ENCODE measurements at regions not wholly inside any gene's neighbourhood (a gene's known extent, or its start where the extent isn't known, plus 50 kb on each side); places are given as distances from the start of the nearest gene placed in this dataset.

- intact Hi-C loops (cut with micrococcal nuclease): no loop called here
- H3K36me3 Mint-ChIP-seq (ENCODE audit: low read depth): no peaks in the 10 kb centered on the region
- no peak overlapping the region for H3K4me3 Mint-ChIP-seq
- no peaks in the 10 kb centered on the region for H3K4me1 Mint-ChIP-seq (ENCODE audit: low read depth)
- no peaks in the 10 kb centered on the region for H3K27me3 Mint-ChIP-seq (ENCODE audit: insufficient read depth)
- no peak overlapping the region for H3K27ac Mint-ChIP-seq
- no peaks in the 10 kb centered on the region for H3K9me3 Mint-ChIP-seq
- no peak for DNase-seq (ENCODE audit: low spot score)
These were observed 317.6 kb downstream of the HDGFL1 start for GRCh38 chr6:22886650-22887581.

- H3K4me3 Mint-ChIP-seq: no peak overlapping the region
- H3K36me3 Mint-ChIP-seq (ENCODE audit: low read depth): no peaks in the 10 kb centered on the region
- no peaks in the 10 kb centered on the region for H3K9me3 Mint-ChIP-seq
- H3K27me3 Mint-ChIP-seq (ENCODE audit: insufficient read depth): no peaks in the 10 kb centered on the region
- intact Hi-C loops (cut with micrococcal nuclease): no loop called here
- H3K4me1 Mint-ChIP-seq (ENCODE audit: low read depth): no peaks in the 10 kb centered on the region
- no peak for DNase-seq (ENCODE audit: low spot score)
- no peak overlapping the region for H3K27ac Mint-ChIP-seq
These were observed 318.9 kb downstream of the HDGFL1 start for GRCh38 chr6:22888163-22888752.

GRCh38 chr6:22891934-22892333 lies 322.6 kb downstream of the HDGFL1 start:
- H3K4me3 Mint-ChIP-seq: no peak overlapping the region
- no peaks in the 10 kb centered on the region for H3K9me3 Mint-ChIP-seq
- DNase-seq (ENCODE audit: low spot score): no peak
- H3K36me3 Mint-ChIP-seq (ENCODE audit: low read depth): no peaks in the 10 kb centered on the region
- H3K27me3 Mint-ChIP-seq (ENCODE audit: insufficient read depth): no peaks in the 10 kb centered on the region
- intact Hi-C loops (cut with micrococcal nuclease): no loop called here
- H3K27ac Mint-ChIP-seq: no peak overlapping the region
- no peaks in the 10 kb centered on the region for H3K4me1 Mint-ChIP-seq (ENCODE audit: low read depth)

GRCh38 chr6:22892452-22892851 lies 323.1 kb downstream of the HDGFL1 start:
- no peak overlapping the region for H3K27ac Mint-ChIP-seq
- intact Hi-C loops (cut with micrococcal nuclease): no loop called here
- no peaks in the 10 kb centered on the region for H3K4me1 Mint-ChIP-seq (ENCODE audit: low read depth)
- H3K36me3 Mint-ChIP-seq (ENCODE audit: low read depth): no peaks in the 10 kb centered on the region
- no peak for DNase-seq (ENCODE audit: low spot score)
- H3K4me3 Mint-ChIP-seq: no peak overlapping the region
- no peaks in the 10 kb centered on the region for H3K9me3 Mint-ChIP-seq
- no peaks in the 10 kb centered on the region for H3K27me3 Mint-ChIP-seq (ENCODE audit: insufficient read depth)

GRCh38 chr6:22896696-22897095 lies 327.3 kb downstream of the HDGFL1 start:
- H3K9me3 Mint-ChIP-seq: no peaks in the 10 kb centered on the region
- H3K4me3 Mint-ChIP-seq: no peak overlapping the region
- no peaks in the 10 kb centered on the region for H3K27me3 Mint-ChIP-seq (ENCODE audit: insufficient read depth)
- intact Hi-C loops (cut with micrococcal nuclease): no loop called here
- H3K36me3 Mint-ChIP-seq (ENCODE audit: low read depth): no peaks in the 10 kb centered on the region
- H3K4me1 Mint-ChIP-seq (ENCODE audit: low read depth): no peaks in the 10 kb centered on the region
- no peak overlapping the region for H3K27ac Mint-ChIP-seq
- DNase-seq (ENCODE audit: low spot score): no peak

GRCh38 chr6:22899426-22899825 lies 330.1 kb downstream of the HDGFL1 start:
- H3K27ac Mint-ChIP-seq: no peak overlapping the region
- no peak overlapping the region for H3K4me3 Mint-ChIP-seq
- intact Hi-C loops (cut with micrococcal nuclease): no loop called here
- H3K9me3 Mint-ChIP-seq: no peaks in the 10 kb centered on the region
- H3K27me3 Mint-ChIP-seq (ENCODE audit: insufficient read depth): no peaks in the 10 kb centered on the region
- no peaks in the 10 kb centered on the region for H3K36me3 Mint-ChIP-seq (ENCODE audit: low read depth)
- no peak for DNase-seq (ENCODE audit: low spot score)
- H3K4me1 Mint-ChIP-seq (ENCODE audit: low read depth): no peaks in the 10 kb centered on the region

- Mint-ChIP-seq H3K9me3 (no peaks in the 10 kb centered on the region), H3K4me1 (ENCODE audit: low read depth) (no peaks in the 10 kb centered on the region), H3K36me3 (ENCODE audit: low read depth) (no peaks in the 10 kb centered on the region), H3K27ac (no peak overlapping the region), H3K27me3 (ENCODE audit: insufficient read depth) (no peaks in the 10 kb centered on the region), H3K4me3 (no peak overlapping the region)
- intact Hi-C loops (cut with micrococcal nuclease): no loop called here
- no peak for DNase-seq (ENCODE audit: low spot score)
These were observed 334.5 kb downstream of the HDGFL1 start for GRCh38 chr6:22903826-22904225.

GRCh38 chr6:22904431-22904830 lies 335.1 kb downstream of the HDGFL1 start:
- intact Hi-C loops (cut with micrococcal nuclease): no loop called here
- no peak for DNase-seq (ENCODE audit: low spot score)
- Mint-ChIP-seq H3K4me3 (no peak overlapping the region), H3K27ac (no peak overlapping the region), H3K36me3 (ENCODE audit: low read depth) (no peaks in the 10 kb centered on the region), H3K27me3 (ENCODE audit: insufficient read depth) (no peaks in the 10 kb centered on the region), H3K4me1 (ENCODE audit: low read depth) (no peaks in the 10 kb centered on the region), H3K9me3 (peaks cover 2% of the 10 kb centered on the region)

GRCh38 chr6:22906091-22906549 lies 336.8 kb downstream of the HDGFL1 start:
- Mint-ChIP-seq H3K9me3 (peaks cover 3% of the 10 kb centered on the region), H3K27ac (no peak overlapping the region), H3K4me3 (no peak overlapping the region), H3K4me1 (ENCODE audit: low read depth) (no peaks in the 10 kb centered on the region), H3K36me3 (ENCODE audit: low read depth) (no peaks in the 10 kb centered on the region), H3K27me3 (ENCODE audit: insufficient read depth) (no peaks in the 10 kb centered on the region)
- DNase-seq (ENCODE audit: low spot score): no peak
- intact Hi-C loops (cut with micrococcal nuclease): no loop called here

GRCh38 chr6:22907085-22907484 lies 337.7 kb downstream of the HDGFL1 start:
- Mint-ChIP-seq H3K27ac (no peak overlapping the region), H3K36me3 (ENCODE audit: low read depth) (no peaks in the 10 kb centered on the region), H3K4me1 (ENCODE audit: low read depth) (no peaks in the 10 kb centered on the region), H3K4me3 (no peak overlapping the region), H3K27me3 (ENCODE audit: insufficient read depth) (no peaks in the 10 kb centered on the region), H3K9me3 (peaks cover 3% of the 10 kb centered on the region)
- intact Hi-C loops (cut with micrococcal nuclease): no loop called here
- no peak for DNase-seq (ENCODE audit: low spot score)

- intact Hi-C loops (cut with micrococcal nuclease): no loop called here
- no peaks in the 10 kb centered on the region for H3K4me1 Mint-ChIP-seq (ENCODE audit: low read depth)
- H3K4me3 Mint-ChIP-seq: no peak overlapping the region
These were observed 341.0 kb downstream of the HDGFL1 start for GRCh38 chr6:22910370-22910769.

GRCh38 chr6:22913612-22914011 lies 344.2 kb downstream of the HDGFL1 start:
- H3K36me3 Mint-ChIP-seq (ENCODE audit: low read depth): no peaks in the 10 kb centered on the region
- no peak for DNase-seq (ENCODE audit: low spot score)
- intact Hi-C loops (cut with micrococcal nuclease): no loop called here
- no peaks in the 10 kb centered on the region for H3K4me1 Mint-ChIP-seq (ENCODE audit: low read depth)
- H3K27me3 Mint-ChIP-seq (ENCODE audit: insufficient read depth): no peaks in the 10 kb centered on the region
- H3K9me3 Mint-ChIP-seq: peaks cover 3% of the 10 kb centered on the region
- H3K4me3 Mint-ChIP-seq: no peak overlapping the region
- no peak overlapping the region for H3K27ac Mint-ChIP-seq

More at GRCh38 chr6:22910370-22910769, 341.0 kb downstream of the HDGFL1 start:
- Mint-ChIP-seq H3K36me3 (ENCODE audit: low read depth) (no peaks in the 10 kb centered on the region), H3K27me3 (ENCODE audit: insufficient read depth) (no peaks in the 10 kb centered on the region), H3K27ac (no peak overlapping the region), H3K9me3 (peaks cover 3% of the 10 kb centered on the region)
- DNase-seq (ENCODE audit: low spot score): no peak

GRCh38 chr6:22917344-22917743 lies 348.0 kb downstream of the HDGFL1 start:
- no peak overlapping the region for H3K4me3 Mint-ChIP-seq
- H3K9me3 Mint-ChIP-seq: no peaks in the 10 kb centered on the region
- no peaks in the 10 kb centered on the region for H3K4me1 Mint-ChIP-seq (ENCODE audit: low read depth)
- intact Hi-C loops (cut with micrococcal nuclease): no loop called here
- no peak overlapping the region for H3K27ac Mint-ChIP-seq
- H3K27me3 Mint-ChIP-seq (ENCODE audit: insufficient read depth): no peaks in the 10 kb centered on the region
- no peaks in the 10 kb centered on the region for H3K36me3 Mint-ChIP-seq (ENCODE audit: low read depth)
- no peak for DNase-seq (ENCODE audit: low spot score)

All from activated T-helper 1 cell treated with anti-CD3 and anti-CD28 coated beads, Interleukin-12 subunit alpha, Interleukin-12 subunit beta, Interleukin-2, Interleukin-4 antibody, amounts not matched to agents 30 ng/mL and 10 ng/mL and 1 ng/mL, durations not matched to agents 14 hours and 24 hours and 36 hours (primary cell).